HAP-1 (cell line): ENCODE measurements at regions not wholly inside any gene's neighbourhood (a gene's known extent, or its start where the extent isn't known, plus 50 kb on each side); places are given as distances from the start of the nearest gene placed in this dataset.

Source experiments
- DNase-seq, 2 experiments: peaks; one replicate each; pipeline ENCODE4 v3.0.0-alpha.2; 2016 to 2020; ENCODE audit warnings: low spot score in 2 of 2
- H3K27me3 ChIP-seq: fragments of 250-450 bp; sonication (Bioruptor Pico); 2 replicates; pipeline ENCODE4 v1.5.1; 2020; ENCODE audit warnings: low read depth, mild to moderate bottlenecking, moderate library complexity
- H3K36me3 ChIP-seq: fragments of 250-450 bp; sonication (Bioruptor Pico); replicated peaks from 2 replicates; pipeline ENCODE4 v1.5.1; 2020; ENCODE audit warnings: mild to moderate bottlenecking
- H3K4me1 ChIP-seq: fragments of 250-450 bp; sonication (Bioruptor Pico); 2 replicates; pipeline ENCODE4 v1.5.1; 2020; ENCODE audit warnings: mild to moderate bottlenecking
- H3K4me3 ChIP-seq: fragments of 250-450 bp; sonication (Bioruptor Pico); 2 replicates; pipeline ENCODE4 v1.5.1; 2020; ENCODE audit warnings: mild to moderate bottlenecking, moderate library complexity
- H3K9me3 ChIP-seq: fragments of 250-450 bp; sonication (Bioruptor Pico); 2 replicates; pipeline ENCODE4 v1.5.1; 2020; ENCODE audit warnings: mild to moderate bottlenecking, moderate library complexity
- in situ Hi-C: fragments of 300-500 bp; cut with MboI; formaldehyde crosslinking; loops from 3 replicates; pipeline ENCODE4 v1.14.3; 2020; ENCODE audit warnings: low sequenced_read_pairs, inconsistent platforms, mixed read lengths

DNA sequence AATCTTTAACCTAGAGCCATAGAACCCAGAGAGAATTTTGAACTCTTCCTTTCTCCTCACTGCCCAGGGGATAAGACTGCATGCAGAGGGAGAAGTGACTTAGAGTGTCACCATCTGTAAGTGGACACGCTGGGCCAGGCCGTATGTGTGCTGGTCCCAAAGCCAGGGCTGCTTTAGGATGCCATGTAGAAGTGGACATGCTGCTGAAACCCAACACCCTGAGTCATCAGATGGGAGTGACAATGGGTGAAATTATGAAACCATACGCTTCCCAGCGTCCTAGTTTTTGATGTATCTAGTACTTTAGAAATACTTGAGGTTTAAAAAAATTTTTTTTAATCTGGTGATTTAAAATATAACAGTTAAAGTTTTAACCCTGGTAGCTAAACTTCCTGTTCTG is 191.1 kb downstream of the FNDC1 start:
- no peaks in the 10 kb centered on the region for H3K4me1 ChIP-seq
- in situ Hi-C loops, result no loop called here
- H3K9me3 ChIP-seq, result no peaks in the 10 kb centered on the region
- no peak for DNase-seq
- no peaks in the 10 kb centered on the region; the same call in 1 of the 2 replicates for H3K27me3 ChIP-seq
- no peak overlapping the region for H3K4me3 ChIP-seq
- H3K36me3 ChIP-seq, result no peaks in the 10 kb centered on the region

GRCh38 chr6:159359581-159360297 is 190.5 kb downstream of the FNDC1 start:
- H3K9me3 ChIP-seq, result no peaks in the 10 kb centered on the region
- in situ Hi-C loops, result no loop called here
- no peaks in the 10 kb centered on the region for H3K36me3 ChIP-seq
- no peaks in the 10 kb centered on the region for H3K4me1 ChIP-seq
- no peak overlapping the region for H3K4me3 ChIP-seq
- DNase-seq, result no peak
- no peaks in the 10 kb centered on the region; the same call in 1 of the 2 replicates for H3K27me3 ChIP-seq

DNA sequence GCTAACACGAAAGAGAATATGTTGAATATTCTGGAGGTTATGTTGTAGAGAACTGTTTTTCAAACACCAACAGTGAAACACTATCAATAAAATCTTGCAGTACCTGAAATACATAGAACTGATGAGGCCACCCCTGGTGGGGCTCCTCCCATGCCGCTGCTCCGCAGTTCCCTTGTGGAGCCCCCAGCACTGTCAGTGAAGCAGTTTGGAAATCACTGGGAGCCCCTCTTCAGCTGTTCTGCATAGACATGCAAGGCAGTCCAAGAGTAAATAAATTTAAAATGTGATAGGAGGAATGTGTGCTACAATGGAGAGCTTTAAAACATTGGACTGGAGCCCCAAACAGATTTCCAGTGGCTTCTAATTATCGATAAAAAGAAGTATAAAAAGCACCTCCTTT is 189.4 kb downstream of the FNDC1 start:
- H3K9me3 ChIP-seq, result no peaks in the 10 kb centered on the region
- in situ Hi-C loops, result no loop called here
- no peak for DNase-seq

DNA sequence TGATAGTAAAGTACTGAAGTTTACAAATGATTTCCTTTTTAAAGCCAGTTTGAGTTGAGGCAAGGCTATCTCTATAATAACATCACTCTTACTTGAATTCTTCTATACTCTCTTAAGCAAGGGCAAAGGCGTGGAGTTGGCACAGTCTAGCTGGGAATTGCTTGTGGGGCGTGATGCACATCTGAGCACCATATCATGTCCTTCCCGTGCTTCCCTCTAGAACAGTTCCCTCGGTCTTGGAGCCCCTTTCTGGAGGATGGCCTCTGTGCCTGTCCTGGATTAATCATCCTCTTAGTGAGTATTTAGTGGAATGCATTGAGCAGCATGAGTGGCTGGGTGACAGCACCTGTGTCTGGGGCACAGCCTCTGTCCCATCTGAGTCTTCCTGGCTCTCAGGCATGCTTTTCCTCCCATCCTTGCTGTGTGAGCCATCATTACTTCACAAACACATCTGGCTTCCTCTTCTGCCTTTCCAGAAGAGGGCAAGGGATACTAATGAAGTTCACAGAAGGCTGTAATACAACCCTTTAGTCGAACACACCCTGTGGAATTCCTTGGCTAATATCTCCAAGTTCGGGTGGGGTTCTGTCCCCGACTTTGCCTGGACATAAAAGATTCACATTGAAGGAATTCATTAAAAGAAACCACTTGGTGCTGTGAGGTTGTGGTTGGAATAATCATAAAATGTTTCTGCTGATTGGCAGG is 188.2 kb downstream of the FNDC1 start:
- H3K4me1 ChIP-seq, result no peaks in the 10 kb centered on the region
- H3K36me3 ChIP-seq, result no peaks in the 10 kb centered on the region
- H3K4me3 ChIP-seq, result no peak overlapping the region
- in situ Hi-C loops, result no loop called here
- H3K27me3 ChIP-seq, result no peaks in the 10 kb centered on the region; the same call in 1 of the 2 replicates
- DNase-seq, result no peak
- no peaks in the 10 kb centered on the region for H3K9me3 ChIP-seq

More for the DNA sequence above, 189.4 kb downstream of the FNDC1 start:
- Histone ChIP-seq H3K27me3 (no peaks in the 10 kb centered on the region; the same call in 1 of the 2 replicates), H3K4me1 (no peaks in the 10 kb centered on the region), H3K36me3 (no peaks in the 10 kb centered on the region), H3K4me3 (no peak overlapping the region)

DNA sequence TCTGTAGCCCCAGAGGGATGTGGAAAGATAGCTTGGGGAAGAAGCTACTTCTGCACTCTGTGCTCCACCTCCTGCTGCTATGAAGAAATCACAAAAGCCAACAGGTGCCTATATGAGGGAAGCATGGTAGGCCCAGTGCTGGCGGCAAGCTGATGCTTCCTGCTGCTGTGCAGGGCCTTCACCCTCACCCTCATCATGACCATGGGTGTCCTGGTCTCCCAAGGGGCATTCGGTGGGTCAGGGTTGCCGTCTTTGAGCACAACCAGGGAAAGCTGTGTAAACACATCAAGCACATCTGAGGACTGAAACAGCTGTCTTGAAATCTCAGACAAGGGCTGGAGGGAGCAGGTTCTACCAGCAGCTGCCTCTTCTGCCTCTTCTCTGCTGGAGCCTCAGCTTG is 184.0 kb downstream of the FNDC1 start:
- H3K36me3 ChIP-seq, result no peaks in the 10 kb centered on the region
- no peaks in the 10 kb centered on the region for H3K9me3 ChIP-seq
- no peak for DNase-seq
- no peaks in the 10 kb centered on the region; the same call in 1 of the 2 replicates for H3K27me3 ChIP-seq
- in situ Hi-C loops, result no loop called here
- no peak overlapping the region for H3K4me3 ChIP-seq
- H3K4me1 ChIP-seq, result no peaks in the 10 kb centered on the region

DNA sequence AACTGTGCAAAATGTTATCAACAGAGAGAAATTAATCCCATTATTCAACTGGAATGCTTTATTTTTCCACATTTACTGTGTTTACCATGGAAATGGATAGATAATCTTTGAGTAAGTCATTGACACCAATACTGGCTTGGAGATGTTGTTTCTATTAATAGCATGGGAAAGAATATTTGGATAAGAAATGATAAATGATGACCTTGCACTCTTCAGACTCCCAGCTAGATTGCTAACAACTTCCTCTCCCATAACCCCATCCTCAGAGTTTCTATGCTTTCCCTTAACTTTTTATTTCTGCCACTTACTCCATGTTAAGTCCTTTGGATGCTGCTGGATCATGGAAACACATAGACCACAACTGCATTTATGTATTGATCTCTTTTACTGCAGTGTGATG is 182.5 kb downstream of the FNDC1 start:
- Histone ChIP-seq H3K9me3 (no peaks in the 10 kb centered on the region), H3K27me3 (no peaks in the 10 kb centered on the region; the same call in 1 of the 2 replicates), H3K36me3 (no peaks in the 10 kb centered on the region), H3K4me3 (no peak overlapping the region), H3K4me1 (no peaks in the 10 kb centered on the region)
- DNase-seq, result no peak
- in situ Hi-C loops, result no loop called here

- no peaks in the 10 kb centered on the region for H3K4me1 ChIP-seq
- no peaks in the 10 kb centered on the region for H3K9me3 ChIP-seq
- H3K36me3 ChIP-seq, result no peaks in the 10 kb centered on the region
- no peaks in the 10 kb centered on the region for H3K27me3 ChIP-seq
- H3K4me3 ChIP-seq, result no peak overlapping the region
- DNase-seq, result no peak
- in situ Hi-C loops, result no loop called here
Measured at GRCh38 chr6:159349915-159350314, 180.7 kb downstream of the FNDC1 start.

DNA sequence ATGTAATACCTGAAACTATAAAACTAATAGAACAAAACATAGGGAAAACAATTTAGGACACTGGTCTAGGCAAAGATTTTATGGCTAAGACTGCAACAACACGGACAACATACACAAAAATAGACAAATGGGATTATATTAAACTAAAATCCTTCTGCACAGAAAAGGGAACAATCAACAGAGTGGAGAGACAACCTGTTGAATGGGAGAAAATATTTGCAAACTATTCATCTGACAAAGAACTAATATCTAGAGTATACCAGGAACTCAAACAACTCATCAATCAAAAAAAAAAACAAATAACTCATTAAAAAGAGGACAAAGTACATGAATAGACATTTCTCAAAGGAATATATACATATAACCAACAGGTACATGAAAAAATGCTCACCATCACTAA is 174.5 kb downstream of the FNDC1 start:
- Histone ChIP-seq H3K4me1 (no peaks in the 10 kb centered on the region), H3K36me3 (no peaks in the 10 kb centered on the region), H3K4me3 (no peak overlapping the region), H3K27me3 (no peaks in the 10 kb centered on the region), H3K9me3 (no peaks in the 10 kb centered on the region)
- in situ Hi-C loops, result no loop called here
- no peak for DNase-seq

GRCh38 chr6:159342146-159342545 is 172.9 kb downstream of the FNDC1 start:
- Histone ChIP-seq H3K27me3 (no peaks in the 10 kb centered on the region), H3K4me3 (no peak overlapping the region), H3K4me1 (no peaks in the 10 kb centered on the region), H3K9me3 (no peaks in the 10 kb centered on the region), H3K36me3 (no peaks in the 10 kb centered on the region)
- no peak for DNase-seq
- in situ Hi-C loops, result no loop called here

DNA sequence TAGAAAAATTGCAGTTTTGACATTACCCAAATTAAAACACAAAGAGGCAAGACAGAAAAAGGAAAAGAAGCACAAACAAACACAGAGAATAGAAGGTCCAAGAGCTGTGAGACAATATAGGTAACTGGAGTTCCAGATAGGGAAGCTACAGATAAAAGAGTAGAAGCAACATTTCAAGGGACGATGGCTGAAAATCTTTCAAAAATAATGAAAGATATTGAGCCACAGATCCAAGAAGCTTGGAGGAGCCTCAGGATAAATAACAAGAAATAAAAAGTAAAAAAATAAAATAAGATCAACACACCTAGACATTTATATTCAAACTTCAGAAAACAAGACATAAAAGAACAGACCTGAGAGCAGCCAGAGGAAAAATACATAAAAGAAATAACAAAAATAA is 164.9 kb downstream of the FNDC1 start:
- Histone ChIP-seq H3K36me3 (no peaks in the 10 kb centered on the region), H3K4me3 (no peak overlapping the region), H3K4me1 (no peaks in the 10 kb centered on the region), H3K27me3 (no peaks in the 10 kb centered on the region), H3K9me3 (no peaks in the 10 kb centered on the region)
- no peak for DNase-seq
- in situ Hi-C loops, result no loop called here

DNA sequence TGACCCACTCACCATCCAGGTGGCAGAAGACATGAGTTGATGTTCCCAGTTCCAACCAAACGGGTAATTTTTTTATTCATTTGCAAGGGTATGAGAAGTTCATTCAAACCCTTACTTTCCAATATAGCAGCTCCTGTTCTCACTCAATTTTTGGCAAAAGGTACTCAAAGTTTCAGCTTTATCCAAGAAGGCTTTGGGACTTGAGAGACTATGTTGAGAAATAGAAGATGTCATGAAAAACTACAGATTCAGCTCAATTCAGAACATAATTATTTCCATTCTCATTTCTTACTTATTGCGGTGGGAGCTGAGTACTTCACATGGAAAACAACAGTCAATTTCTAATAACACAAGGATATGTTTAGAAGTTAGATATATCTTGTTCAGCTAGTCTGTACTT is 162.3 kb downstream of the FNDC1 start:
- no peak overlapping the region for H3K4me3 ChIP-seq
- H3K9me3 ChIP-seq, result no peaks in the 10 kb centered on the region
- H3K36me3 ChIP-seq, result no peaks in the 10 kb centered on the region
- no peaks in the 10 kb centered on the region for H3K27me3 ChIP-seq
- H3K4me1 ChIP-seq, result no peaks in the 10 kb centered on the region
- in situ Hi-C loops, result no loop called here
- DNase-seq, result no peak

DNA sequence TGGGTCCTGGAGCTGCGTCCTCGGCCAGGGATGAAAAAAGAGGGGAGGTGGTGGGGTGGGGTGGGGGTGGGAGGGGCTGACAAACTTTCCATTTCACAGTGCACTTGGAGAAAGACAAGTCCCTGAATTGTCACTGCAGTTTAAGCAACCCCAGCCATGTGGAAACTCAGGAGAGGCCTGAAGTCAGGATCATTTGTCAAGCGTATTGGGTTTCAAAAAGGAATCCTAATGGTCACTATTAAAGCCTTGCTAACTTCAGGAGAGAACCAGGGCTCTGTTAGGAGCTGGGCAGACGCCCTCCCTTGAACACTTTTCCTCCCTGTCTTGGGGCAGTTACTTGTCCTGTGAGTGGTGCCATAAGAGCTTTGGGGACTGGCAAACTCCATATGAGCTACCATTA is 159.9 kb downstream of the FNDC1 start:
- H3K27me3 ChIP-seq, result no peaks in the 10 kb centered on the region
- H3K4me1 ChIP-seq, result no peaks in the 10 kb centered on the region
- no peak overlapping the region for H3K4me3 ChIP-seq
- no peaks in the 10 kb centered on the region for H3K36me3 ChIP-seq
- in situ Hi-C loops, result no loop called here
- no peak for DNase-seq
- no peaks in the 10 kb centered on the region for H3K9me3 ChIP-seq

DNA sequence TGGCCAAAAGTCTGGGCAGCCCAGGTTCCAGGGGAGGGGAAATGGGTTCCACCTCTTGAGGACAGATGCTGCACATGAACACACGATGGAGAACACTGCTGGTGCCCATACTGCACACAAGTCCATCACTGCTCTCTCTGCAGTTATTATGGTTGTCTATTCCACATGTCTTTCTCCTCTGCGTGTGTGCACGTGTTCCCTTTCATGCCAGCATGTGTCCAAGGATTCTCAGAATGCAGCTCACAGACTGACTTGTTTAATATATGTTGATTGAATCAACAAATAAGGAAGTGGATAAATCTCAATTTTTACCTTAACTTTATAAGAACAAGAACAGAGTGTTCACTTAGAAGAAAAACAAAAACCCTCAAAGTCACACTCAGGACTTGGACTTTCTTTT is 158.9 kb downstream of the FNDC1 start:
- H3K9me3 ChIP-seq, result no peaks in the 10 kb centered on the region
- no peaks in the 10 kb centered on the region for H3K36me3 ChIP-seq
- no peaks in the 10 kb centered on the region for H3K27me3 ChIP-seq
- no peaks in the 10 kb centered on the region for H3K4me1 ChIP-seq
- H3K4me3 ChIP-seq, result no peak overlapping the region
- DNase-seq, result no peak
- in situ Hi-C loops, result no loop called here

GRCh38 chr6:159325476-159325875 is 156.3 kb downstream of the FNDC1 start:
- in situ Hi-C loops, result no loop called here
- H3K4me1 ChIP-seq, result no peaks in the 10 kb centered on the region
- no peaks in the 10 kb centered on the region for H3K27me3 ChIP-seq
- H3K9me3 ChIP-seq, result no peaks in the 10 kb centered on the region
- no peak overlapping the region for H3K4me3 ChIP-seq
- DNase-seq, result no peak
- H3K36me3 ChIP-seq, result no peaks in the 10 kb centered on the region
